ENCODE measurements at regions not wholly inside any gene's neighbourhood (a gene's known extent, or its start where the extent isn't known, plus 50 kb on each side); places are given as distances from the start of the nearest gene placed in this dataset.

- in situ Hi-C loops (cut with HindIII; ENCODE audit: low pct_unique_long_range_greater_than_20kb, low sequenced_read_pairs) = no loop called here
- no peaks in the 10 kb centered on the region for H3K9me3 ChIP-seq (ENCODE audit: control insufficient read depth, insufficient read depth, low read depth, low read length)
- H3K4me1 ChIP-seq (ENCODE audit: control insufficient read depth, insufficient read depth, low read length) = no peaks in the 10 kb centered on the region
- BruUV-seq (replicated peaks) = no TSS peak
- no peaks in the 10 kb centered on the region for H3K36me3 ChIP-seq (ENCODE audit: control insufficient read depth, insufficient read depth, low read length)
- intact Hi-C loops (cut with micrococcal nuclease; ENCODE audit: unreplicated experiment) = no loop called here
- H3K27ac ChIP-seq (ENCODE audit: low read length) = no peak overlapping the region
- ATAC-seq = no peak
- TF ChIP-seq TCF7L2 (IDR thresholded peaks at IDR 0.05; ENCODE audit: low read depth, low read length) (no peak), SIN3A (IDR thresholded peaks at IDR 0.05; ENCODE audit: borderline replicate concordance, insufficient read depth, low read depth, low read length) (no peak), REST (IDR thresholded peaks at IDR 0.05; ENCODE audit: insufficient read depth in 1 of 2, low read depth in 2 of 2, low read length in 1 of 2) (no peak), CTCF (IDR thresholded peaks at IDR 0.05) (no peak), POLR2AphosphoS5 (IDR thresholded peaks at IDR 0.05; ENCODE audit: low read depth, low read length) (no peak)
- H3K4me3 ChIP-seq (ENCODE audit: low read depth in 2 of 2, low read length in 2 of 2) = no peak overlapping the region
- ChIA-PET CTCF (no interaction called here), POLR2A (no interaction called here)
- no peaks in the 10 kb centered on the region for H3K27me3 ChIP-seq (ENCODE audit: control insufficient read depth, insufficient read depth, low read length)
- DNase-seq (ENCODE audit: low read depth, low spot score) = no peak
These were observed 577.0 kb downstream of the CDH11 start for GRCh38 chr16:64544859-64545258.

GRCh38 chr16:64543441-64543840, 578.4 kb downstream of the CDH11 start:
- ATAC-seq (no peak), DNase-seq (ENCODE audit: low read depth, low spot score) (no peak)
- Histone ChIP-seq H3K27me3 (ENCODE audit: control insufficient read depth, insufficient read depth, low read length) (no peaks in the 10 kb centered on the region), H3K36me3 (ENCODE audit: control insufficient read depth, insufficient read depth, low read length) (no peaks in the 10 kb centered on the region), H3K9me3 (ENCODE audit: control insufficient read depth, insufficient read depth, low read depth, low read length) (no peaks in the 10 kb centered on the region), H3K4me1 (ENCODE audit: control insufficient read depth, insufficient read depth, low read length) (no peaks in the 10 kb centered on the region), H3K27ac (ENCODE audit: low read length) (no peak overlapping the region), H3K4me3 (ENCODE audit: low read depth in 2 of 2, low read length in 2 of 2) (no peak overlapping the region)
- intact Hi-C loops (cut with micrococcal nuclease; ENCODE audit: unreplicated experiment) = no loop called here
- ChIA-PET CTCF (no interaction called here), POLR2A (no interaction called here)
- TF ChIP-seq REST (IDR thresholded peaks at IDR 0.05; ENCODE audit: insufficient read depth in 1 of 2, low read depth in 2 of 2, low read length in 1 of 2) (no peak), CTCF (IDR thresholded peaks at IDR 0.05) (no peak), TCF7L2 (IDR thresholded peaks at IDR 0.05; ENCODE audit: low read depth, low read length) (no peak), SIN3A (IDR thresholded peaks at IDR 0.05; ENCODE audit: borderline replicate concordance, insufficient read depth, low read depth, low read length) (no peak), POLR2AphosphoS5 (IDR thresholded peaks at IDR 0.05; ENCODE audit: low read depth, low read length) (no peak)
- in situ Hi-C loops (cut with HindIII; ENCODE audit: low pct_unique_long_range_greater_than_20kb, low sequenced_read_pairs) = no loop called here
- no TSS peak for BruUV-seq (replicated peaks)
